B cell (primary cell): ENCODE measurements at regions not wholly inside any gene's neighbourhood (a gene's known extent, or its start where the extent isn't known, plus 50 kb on each side); places are given as distances from the start of the nearest gene placed in this dataset.

Source experiments
- EZH2 ChIP-seq: IDR thresholded peaks from 2 replicates; pipeline ENCODE4 v1.6.1; 2012; ENCODE audit warnings: borderline replicate concordance, low read depth, mild to moderate bottlenecking, moderate library complexity, low read length; ENCODE audit not compliant: insufficient read depth, poor library complexity, severe bottlenecking
- TF ChIP-seq, protein P1 (sequence below): fragments of 200-600 bp; IDR thresholded peaks from one replicate; pipeline ENCODE4 v1.8.0; 2022; ENCODE audit warnings: antibody characterized with exemption, mild to moderate bottlenecking

GRCh38 chr2:149735237-149735958, 147.8 kb upstream of the MMADHC start:
- no peak for TF ChIP-seq EZH2
- TF ChIP-seq, protein P1, sequence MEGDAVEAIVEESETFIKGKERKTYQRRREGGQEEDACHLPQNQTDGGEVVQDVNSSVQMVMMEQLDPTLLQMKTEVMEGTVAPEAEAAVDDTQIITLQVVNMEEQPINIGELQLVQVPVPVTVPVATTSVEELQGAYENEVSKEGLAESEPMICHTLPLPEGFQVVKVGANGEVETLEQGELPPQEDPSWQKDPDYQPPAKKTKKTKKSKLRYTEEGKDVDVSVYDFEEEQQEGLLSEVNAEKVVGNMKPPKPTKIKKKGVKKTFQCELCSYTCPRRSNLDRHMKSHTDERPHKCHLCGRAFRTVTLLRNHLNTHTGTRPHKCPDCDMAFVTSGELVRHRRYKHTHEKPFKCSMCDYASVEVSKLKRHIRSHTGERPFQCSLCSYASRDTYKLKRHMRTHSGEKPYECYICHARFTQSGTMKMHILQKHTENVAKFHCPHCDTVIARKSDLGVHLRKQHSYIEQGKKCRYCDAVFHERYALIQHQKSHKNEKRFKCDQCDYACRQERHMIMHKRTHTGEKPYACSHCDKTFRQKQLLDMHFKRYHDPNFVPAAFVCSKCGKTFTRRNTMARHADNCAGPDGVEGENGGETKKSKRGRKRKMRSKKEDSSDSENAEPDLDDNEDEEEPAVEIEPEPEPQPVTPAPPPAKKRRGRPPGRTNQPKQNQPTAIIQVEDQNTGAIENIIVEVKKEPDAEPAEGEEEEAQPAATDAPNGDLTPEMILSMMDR: no peak
